Sigmoid colon (tissue), 6 donors: ENCODE measurements at regions not wholly inside any gene's neighbourhood (a gene's known extent, or its start where the extent isn't known, plus 50 kb on each side); places are given as distances from the start of the nearest gene placed in this dataset.

Source experiments
- DNase-seq: peaks from one replicate; pipeline ENCODE4 v3.0.0-alpha.2; 2019
- H3K27ac ChIP-seq, 4 donors: fragments of 200-600 bp; sonication (generic); one replicate each; pipeline ENCODE4 v1.5.1; 2016 to 2019; ENCODE audit warnings: mild to moderate bottlenecking in 1 of 4
- H3K27me3 ChIP-seq, 3 donors: fragments of 200-600 bp; sonication (generic); one replicate each; pipeline ENCODE4 v1.5.1; 2019; ENCODE audit warnings: mild to moderate bottlenecking in 1 of 3
- H3K36me3 ChIP-seq, 4 donors: fragments of 200-600 bp; sonication (generic); one replicate each; pipeline ENCODE4 v1.5.1; 2016 to 2019
- H3K4me1 ChIP-seq, 4 donors: fragments of 200-600 bp; sonication (generic); one replicate each; pipeline ENCODE4 v1.5.1; 2017 to 2019
- H3K4me3 ChIP-seq, 4 donors: fragments of 200-600 bp; sonication (generic); one replicate each; pipeline ENCODE4 v1.5.1; 2017 to 2019; ENCODE audit warnings: mild to moderate bottlenecking in 2 of 4, moderate library complexity in 1 of 4
- H3K9me3 ChIP-seq, 4 donors: fragments of 200-600 bp in 3 of 4; sonication (generic) in 3 of 4; one replicate each; pipeline versions ENCODE4 v1.5.1 to v1.6.1; 2013 to 2019
- EP300 ChIP-seq, 4 donors: sonication (generic); formaldehyde crosslinking; IDR thresholded peaks; one replicate each; pipeline ENCODE4 v1.6.1; 2017; ENCODE audit warnings: antibody characterized with exemption in 4 of 4
- POLR2A ChIP-seq, 2 donors: fragments of 450-650 bp; IDR thresholded peaks; one replicate each; pipeline ENCODE4 v1.6.1; 2016; ENCODE audit warnings: antibody characterized with exemption in 2 of 2, mild to moderate bottlenecking in 2 of 2, moderate library complexity in 2 of 2
- POLR2AphosphoS5 ChIP-seq, 4 donors: sonication (generic); formaldehyde crosslinking; IDR thresholded peaks; one replicate each; pipeline ENCODE4 v1.6.1; 2017; ENCODE audit warnings: antibody characterized with exemption in 4 of 4
- WGBS, 2 donors: extraction: QIAGEN DNeasy Blood & Tissue Kit; methylation state at CpG; one replicate each; pipeline ENCODE4 v1.1.7; 2013; 5-methylcytosine and 5-hydroxymethylcytosine counted together
- intact Hi-C: fragments of 100-400 bp; cut with DNase I; formaldehyde crosslinking; loops from one replicate; pipeline ENCODE4 v1.15.1; 2023
- TF ChIP-seq, protein P1 (sequence below), 4 experiments: fragments of 450-650 bp in 3 of 4; fragments of 200-600 bp in 1 of 4; IDR thresholded peaks; one replicate each; pipeline ENCODE4 v1.5.1; 2016 to 2019; ENCODE audit warnings: antibody characterized with exemption in 4 of 4, mild to moderate bottlenecking in 3 of 4, moderate library complexity in 2 of 4
- donor health status: healthy with polysubstance abuse.
- donor health status: healthy.

DNA sequence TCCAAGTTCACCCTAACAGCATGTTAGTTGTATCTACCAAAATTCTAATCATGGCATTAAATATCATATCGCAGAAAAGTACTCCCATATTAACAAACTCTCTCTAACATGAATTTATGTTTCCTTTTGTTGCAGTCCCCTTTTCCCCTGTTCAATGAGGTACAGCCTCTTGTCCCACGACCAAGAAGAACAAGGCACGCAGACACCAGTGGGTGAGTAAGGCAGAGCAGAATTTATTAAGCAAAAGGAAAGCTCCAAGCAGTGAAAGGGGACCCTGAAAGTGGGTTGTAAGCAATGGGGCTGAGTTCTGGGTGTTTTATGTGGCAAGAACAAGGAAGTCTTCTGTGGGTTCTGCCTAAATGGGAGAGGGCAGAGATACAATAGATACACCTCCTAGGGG lies 183.5 kb downstream of the LURAP1L start:
- Histone ChIP-seq H3K4me1 (peaks cover 0 to 28% (median 12%) of the 10 kb centered on the region in 4 donors), H3K9me3 (no peaks in the 10 kb centered on the region), H3K27ac (no peak overlapping the region), H3K4me3 (no peak overlapping the region), H3K36me3 (no peaks in the 10 kb centered on the region), H3K27me3 (no peaks in the 10 kb centered on the region)
- 95 to 96% methylated on average over 3 of the region's 3 CpGs for WGBS, 2 donors
- TF ChIP-seq POLR2AphosphoS5 (IDR thresholded peaks at IDR 0.05) (no peak), EP300 (IDR thresholded peaks at IDR 0.05) (no peak)
- TF ChIP-seq, protein P1, sequence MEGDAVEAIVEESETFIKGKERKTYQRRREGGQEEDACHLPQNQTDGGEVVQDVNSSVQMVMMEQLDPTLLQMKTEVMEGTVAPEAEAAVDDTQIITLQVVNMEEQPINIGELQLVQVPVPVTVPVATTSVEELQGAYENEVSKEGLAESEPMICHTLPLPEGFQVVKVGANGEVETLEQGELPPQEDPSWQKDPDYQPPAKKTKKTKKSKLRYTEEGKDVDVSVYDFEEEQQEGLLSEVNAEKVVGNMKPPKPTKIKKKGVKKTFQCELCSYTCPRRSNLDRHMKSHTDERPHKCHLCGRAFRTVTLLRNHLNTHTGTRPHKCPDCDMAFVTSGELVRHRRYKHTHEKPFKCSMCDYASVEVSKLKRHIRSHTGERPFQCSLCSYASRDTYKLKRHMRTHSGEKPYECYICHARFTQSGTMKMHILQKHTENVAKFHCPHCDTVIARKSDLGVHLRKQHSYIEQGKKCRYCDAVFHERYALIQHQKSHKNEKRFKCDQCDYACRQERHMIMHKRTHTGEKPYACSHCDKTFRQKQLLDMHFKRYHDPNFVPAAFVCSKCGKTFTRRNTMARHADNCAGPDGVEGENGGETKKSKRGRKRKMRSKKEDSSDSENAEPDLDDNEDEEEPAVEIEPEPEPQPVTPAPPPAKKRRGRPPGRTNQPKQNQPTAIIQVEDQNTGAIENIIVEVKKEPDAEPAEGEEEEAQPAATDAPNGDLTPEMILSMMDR (IDR thresholded peaks at IDR 0.05) = no peak
- no peak for DNase-seq
- intact Hi-C loops = no loop called here

DNA sequence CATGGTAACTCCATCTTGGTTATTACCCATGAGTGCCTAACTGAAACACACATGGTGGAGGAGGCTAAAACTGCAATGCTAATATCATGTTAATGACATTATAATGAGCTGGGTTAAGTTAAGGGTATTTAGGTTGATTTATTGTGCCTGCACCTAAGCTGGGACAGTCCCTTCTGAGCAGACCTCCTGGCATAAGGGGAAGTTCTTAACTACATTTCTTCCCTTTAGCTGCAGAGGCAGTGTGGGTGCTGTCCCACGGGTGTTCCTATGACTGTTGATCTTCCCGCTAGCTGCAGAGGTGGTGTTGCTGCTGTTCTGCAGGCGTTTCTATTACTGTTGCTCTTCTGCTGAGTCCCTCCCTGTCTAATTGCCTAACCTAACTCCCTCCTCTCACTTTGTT lies 183.9 kb downstream of the LURAP1L start:
- no peak for DNase-seq
- Histone ChIP-seq H3K36me3 (no peaks in the 10 kb centered on the region), H3K27ac (no peak overlapping the region), H3K4me3 (no peak overlapping the region), H3K27me3 (no peaks in the 10 kb centered on the region), H3K4me1 (peaks cover 0 to 28% (median 12%) of the 10 kb centered on the region in 4 donors), H3K9me3 (no peaks in the 10 kb centered on the region)
- intact Hi-C loops = no loop called here
- TF ChIP-seq POLR2A (IDR thresholded peaks at IDR 0.05) (no peak), EP300 (IDR thresholded peaks at IDR 0.05) (no peak), POLR2AphosphoS5 (IDR thresholded peaks at IDR 0.05) (no peak)
- TF ChIP-seq, protein P1 (IDR thresholded peaks at IDR 0.05) = no peak
- WGBS, 2 donors = 57 to 66% methylated on average over 3 of the region's 3 CpGs

DNA sequence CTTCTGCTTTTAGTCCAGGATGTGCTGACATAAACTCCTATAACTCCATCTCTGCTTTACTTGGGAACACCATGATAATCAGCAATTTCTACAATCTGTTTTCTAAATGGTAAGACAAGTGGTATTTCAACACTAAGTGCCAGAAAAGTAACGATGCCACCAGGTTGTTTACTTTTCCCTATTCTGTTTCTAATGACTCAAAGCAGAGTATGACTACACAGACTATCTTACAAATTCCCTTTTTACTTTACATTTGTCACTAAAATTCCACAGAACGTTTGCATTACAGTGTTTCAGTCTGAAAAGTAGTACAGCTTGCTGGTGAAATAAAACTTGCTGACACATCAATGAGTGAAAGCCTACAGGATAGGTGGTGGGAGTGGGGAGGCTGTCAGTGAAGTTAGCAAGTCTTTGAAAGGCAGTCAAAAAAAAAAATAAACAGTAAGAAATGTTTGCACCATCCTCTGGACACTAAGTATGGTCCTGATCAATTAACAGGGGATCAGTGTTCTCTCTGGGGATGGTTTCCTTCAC lies 186.5 kb downstream of the LURAP1L start:
- intact Hi-C loops = no loop called here
- H3K27me3 ChIP-seq = no peaks in the 10 kb centered on the region
- TF ChIP-seq EP300 (IDR thresholded peaks at IDR 0.05) = no peak
- TF ChIP-seq, protein P1 (IDR thresholded peaks at IDR 0.05) = no peak
- no peak for TF ChIP-seq POLR2AphosphoS5 (IDR thresholded peaks at IDR 0.05)
- no peak for TF ChIP-seq POLR2A (IDR thresholded peaks at IDR 0.05)
- peak overlapping the region in 1 of 4 donors; percentile 3 for H3K27ac ChIP-seq
- H3K36me3 ChIP-seq = no peaks in the 10 kb centered on the region
- H3K9me3 ChIP-seq = no peaks in the 10 kb centered on the region
- no peak overlapping the region for H3K4me3 ChIP-seq
- 59 to 63% methylated on average over 2 of the region's 2 CpGs for WGBS, 2 donors
- no peak for DNase-seq
- peaks cover 0 to 35% (median 22%) of the 10 kb centered on the region in 4 donors for H3K4me1 ChIP-seq

DNA sequence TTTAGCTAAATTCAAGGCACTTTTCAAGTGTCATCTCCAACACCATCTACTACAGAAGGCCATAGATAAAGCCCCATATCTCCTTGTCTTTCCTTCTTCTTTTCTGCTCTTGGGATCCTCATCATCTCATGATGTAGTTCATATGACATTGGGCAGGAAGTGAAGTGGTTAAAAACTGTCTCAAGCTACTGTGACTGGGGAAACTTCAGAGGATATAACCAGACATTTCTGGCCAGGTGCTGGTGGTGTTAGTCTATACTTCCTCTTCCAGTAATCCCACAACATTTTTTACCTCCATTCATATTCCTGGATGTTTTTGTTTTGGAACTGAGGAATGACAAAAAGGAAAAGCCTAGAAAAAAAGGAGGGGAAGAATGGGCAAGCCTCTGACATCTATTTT lies 188.7 kb downstream of the LURAP1L start:
- intact Hi-C loops = no loop called here
- H3K27ac ChIP-seq = peak overlapping the region; percentile 32 to 65 (median 51)
- no peak overlapping the region for H3K4me3 ChIP-seq
- peaks cover 0 to 35% (median 20%) of the 10 kb centered on the region in 4 donors for H3K4me1 ChIP-seq
- no peaks in the 10 kb centered on the region for H3K9me3 ChIP-seq
- DNase-seq = no peak
- TF ChIP-seq, protein P1 (IDR thresholded peaks at IDR 0.05) = no peak
- TF ChIP-seq POLR2AphosphoS5 (IDR thresholded peaks at IDR 0.05) = no peak
- TF ChIP-seq POLR2A (IDR thresholded peaks at IDR 0.05) = no peak
- TF ChIP-seq EP300 (IDR thresholded peaks at IDR 0.05) = no peak
- no peaks in the 10 kb centered on the region for H3K36me3 ChIP-seq
- no peaks in the 10 kb centered on the region for H3K27me3 ChIP-seq

DNA sequence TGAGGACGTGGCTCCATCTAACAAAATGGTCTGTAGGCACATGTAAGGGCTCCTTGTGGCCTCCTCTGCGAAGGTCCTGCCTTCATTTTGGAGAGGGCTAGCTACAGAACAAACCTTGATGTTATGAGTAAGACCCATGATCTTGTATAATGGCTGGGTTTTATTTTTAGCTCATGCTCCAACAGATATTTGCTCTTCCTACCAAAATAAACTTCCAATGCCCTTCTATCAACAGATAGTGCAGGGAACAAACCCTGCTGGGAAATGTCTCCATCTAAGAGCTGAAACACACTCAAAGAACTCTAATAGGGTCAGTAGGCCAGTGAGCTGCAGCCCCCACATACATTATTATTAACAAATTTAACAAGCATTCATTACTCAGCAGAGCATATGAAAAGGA lies 189.5 kb downstream of the LURAP1L start:
- no peak for DNase-seq
- Histone ChIP-seq H3K9me3 (no peaks in the 10 kb centered on the region), H3K27ac (peak overlapping the region; percentile 32 to 65 (median 51)), H3K4me1 (peaks cover 0 to 38% (median 20%) of the 10 kb centered on the region in 4 donors), H3K27me3 (no peaks in the 10 kb centered on the region), H3K36me3 (no peaks in the 10 kb centered on the region), H3K4me3 (no peak overlapping the region)
- 82 to 84% methylated on average over 2 of the region's 2 CpGs for WGBS, 2 donors
- intact Hi-C loops = no loop called here
- TF ChIP-seq EP300 (IDR thresholded peaks at IDR 0.05) (no peak), POLR2AphosphoS5 (IDR thresholded peaks at IDR 0.05) (no peak), POLR2A (IDR thresholded peaks at IDR 0.05) (no peak)
- TF ChIP-seq, protein P1 (IDR thresholded peaks at IDR 0.05) = no peak
